Ovary (tissue), 7 donors: ENCODE measurements at regions not wholly inside any gene's neighbourhood (a gene's known extent, or its start where the extent isn't known, plus 50 kb on each side); places are given as distances from the start of the nearest gene placed in this dataset.

Experiments used
- DNase-seq, 5 donors: peaks; one replicate each; pipeline ENCODE4 v3.0.0-alpha.2; 2019 to 2020
- H3K27ac ChIP-seq, 2 donors: fragments of 200-600 bp; one replicate each; pipeline versions ENCODE4 v1.5.1 to v1.8.0; 2019 to 2022
- H3K27me3 ChIP-seq: fragments of 200-600 bp; one replicate; pipeline ENCODE4 v1.8.0; 2022
- H3K36me3 ChIP-seq: fragments of 200-600 bp; sonication (generic); one replicate; pipeline ENCODE4 v1.5.1; 2019
- H3K4me1 ChIP-seq: one replicate; pipeline ENCODE4 v1.8.1; 2013; ENCODE audit warnings: mild to moderate bottlenecking, moderate library complexity; ENCODE audit not compliant: insufficient read depth
- H3K4me3 ChIP-seq: fragments of 200-600 bp; sonication (generic); one replicate; pipeline ENCODE4 v1.5.1; 2017
- H3K9me3 ChIP-seq, 2 donors: fragments of 200-600 bp in 1 of 2; sonication (generic) in 1 of 2; one replicate each; pipeline versions ENCODE4 v1.5.1 to v1.8.1; 2013 to 2019; ENCODE audit warnings: mild to moderate bottlenecking in 1 of 2, moderate library complexity in 1 of 2
- CTCF ChIP-seq, 3 donors: fragments of 450-650 bp in 2 of 3; fragments of 200-600 bp in 1 of 3; IDR thresholded peaks; one replicate each; pipeline versions ENCODE4 v1.5.1 to v1.8.0; 2016 to 2022; ENCODE audit warnings: antibody characterized with exemption in 3 of 3, mild to moderate bottlenecking in 1 of 3
- EP300 ChIP-seq: sonication (generic); formaldehyde crosslinking; IDR thresholded peaks from one replicate; pipeline ENCODE4 v1.6.1; 2017; ENCODE audit warnings: antibody characterized with exemption
- POLR2A ChIP-seq: fragments of 450-650 bp; IDR thresholded peaks from one replicate; pipeline ENCODE4 v1.6.1; 2017; ENCODE audit warnings: antibody characterized with exemption, mild to moderate bottlenecking, moderate library complexity
- WGBS, 3 donors: extraction: QIAGEN DNeasy Blood & Tissue Kit in 1 of 3; methylation state at CpG; one replicate each; pipeline versions ENCODE4 v1.1.5 to v1.1.7; 2013 to 2017; 5-methylcytosine and 5-hydroxymethylcytosine counted together
- intact Hi-C, 4 donors: fragments of 100-400 bp; cut with DNase I; formaldehyde crosslinking; loops; one replicate each; pipeline versions ENCODE4 v1.11.0 to v1.15.1; 2022 to 2023
- donor health status: DM: no; HTN: no; CAD: no; lungs with moderate emphysema.
- donor health status: DM: no; HTN: no; CAD: no.
- donor health status: Bipolar disorder and iron deficiency.
- donor health status: DM: no; HTN: no; CAD: no.
- donor health status: DM: yes; HTN: yes; CAD: no.

- Histone ChIP-seq H3K36me3 (no peaks in the 10 kb centered on the region), H3K4me3 (no peak overlapping the region), H3K27me3 (no peaks in the 10 kb centered on the region), H3K27ac (no peak overlapping the region), H3K4me1 (peaks cover 5% of the 10 kb centered on the region), H3K9me3 (no peaks in the 10 kb centered on the region)
- 16 to 37% (median 19%) methylated on average over 4 of the region's 4 CpGs for WGBS, 3 donors
- intact Hi-C loops: no loop called here
- no peak for TF ChIP-seq POLR2A
- TF ChIP-seq CTCF (IDR thresholded peaks at IDR 0.05): no peak
- TF ChIP-seq EP300: no peak
- DNase-seq: peak in 2 of 5 donors; percentile 10 to 22
Observed at GRCh38 chr14:26856876-26857518, 259.2 kb upstream of the NOVA1 start.

GRCh38 chr14:26859483-26859882 lies 261.6 kb upstream of the NOVA1 start:
- no peaks in the 10 kb centered on the region for H3K36me3 ChIP-seq
- no peaks in the 10 kb centered on the region for H3K9me3 ChIP-seq
- intact Hi-C loops: no loop called here
- H3K4me1 ChIP-seq: peaks cover 5% of the 10 kb centered on the region
- 91 to 97% (median 93%) methylated on average over 2 of the region's 2 CpGs for WGBS, 3 donors
- no peaks in the 10 kb centered on the region for H3K27me3 ChIP-seq
- no peak overlapping the region for H3K27ac ChIP-seq
- no peak overlapping the region for H3K4me3 ChIP-seq
- DNase-seq: no peak
- TF ChIP-seq POLR2A (no peak), CTCF (IDR thresholded peaks at IDR 0.05) (no peak), EP300 (no peak)

GRCh38 chr14:26860111-26860510 lies 262.3 kb upstream of the NOVA1 start:
- intact Hi-C loops: no loop called here
- no peak for DNase-seq
- Histone ChIP-seq H3K4me3 (no peak overlapping the region), H3K4me1 (peaks cover 5% of the 10 kb centered on the region), H3K9me3 (no peaks in the 10 kb centered on the region), H3K27ac (no peak overlapping the region), H3K36me3 (no peaks in the 10 kb centered on the region), H3K27me3 (no peaks in the 10 kb centered on the region)
- 93 to 96% (median 95%) methylated on average over 3 of the region's 3 CpGs for WGBS, 3 donors
- TF ChIP-seq POLR2A (no peak), EP300 (no peak), CTCF (IDR thresholded peaks at IDR 0.05) (no peak)

GRCh38 chr14:26863736-26864135 lies 265.9 kb upstream of the NOVA1 start:
- WGBS, 3 donors: 79 to 85% (median 82%) methylated on average over 5 of the region's 5 CpGs
- H3K9me3 ChIP-seq: no peaks in the 10 kb centered on the region
- intact Hi-C loops: no loop called here
- H3K36me3 ChIP-seq: no peaks in the 10 kb centered on the region
- H3K27ac ChIP-seq: no peak overlapping the region
- TF ChIP-seq EP300: no peak
- TF ChIP-seq CTCF (IDR thresholded peaks at IDR 0.05): no peak
- no peak for TF ChIP-seq POLR2A
- H3K4me3 ChIP-seq: no peak overlapping the region
- H3K4me1 ChIP-seq: peaks cover 2% of the 10 kb centered on the region
- no peak for DNase-seq
- H3K27me3 ChIP-seq: no peaks in the 10 kb centered on the region
